ENCODE measurements at regions not wholly inside any gene's neighbourhood (a gene's known extent, or its start where the extent isn't known, plus 50 kb on each side); places are given as distances from the start of the nearest gene placed in this dataset.

DNA sequence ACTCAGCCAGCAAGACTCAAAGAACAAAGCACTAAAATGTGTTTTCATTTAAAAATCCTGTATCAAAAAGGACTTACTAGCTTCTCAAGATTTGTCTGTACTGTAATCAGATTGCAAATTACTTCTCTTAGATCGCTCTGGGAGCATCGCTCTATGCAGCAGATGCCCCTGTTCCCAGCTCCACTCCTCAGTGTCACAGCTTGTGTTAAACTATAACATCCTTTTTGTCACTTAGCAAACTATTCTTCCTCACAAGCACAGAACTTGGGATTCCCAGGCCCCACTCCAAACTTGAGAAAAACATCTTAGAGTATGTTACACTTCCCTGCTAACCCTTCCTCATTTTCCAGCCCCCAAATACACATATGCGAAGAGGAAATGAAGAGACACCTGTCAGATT is 85.1 kb upstream of the CHRM3 start:
- no peak for TF ChIP-seq POLR2AphosphoS5 (IDR thresholded peaks at IDR 0.05; ENCODE audit: low read depth, low read length)
- TF ChIP-seq PAX5 (IDR thresholded peaks at IDR 0.05; ENCODE audit: insufficient read depth, low read length, severe bottlenecking), result no peak
- TF ChIP-seq TAF1 (IDR thresholded peaks at IDR 0.05; ENCODE audit: low read depth, low read length), result no peak
- TF ChIP-seq POU2F2 (IDR thresholded peaks at IDR 0.05; ENCODE audit: low read depth, low read length), result no peak
- no peak for TF ChIP-seq SPI1 (IDR thresholded peaks at IDR 0.05; ENCODE audit: low read depth, low read length)
- no peak for TF ChIP-seq POLR2A (IDR thresholded peaks at IDR 0.05; ENCODE audit: low read depth, low read length)
- no peak for DNase-seq (ENCODE audit: insufficient read length, low spot score)
- FAIRE-seq, result no peak

DNA sequence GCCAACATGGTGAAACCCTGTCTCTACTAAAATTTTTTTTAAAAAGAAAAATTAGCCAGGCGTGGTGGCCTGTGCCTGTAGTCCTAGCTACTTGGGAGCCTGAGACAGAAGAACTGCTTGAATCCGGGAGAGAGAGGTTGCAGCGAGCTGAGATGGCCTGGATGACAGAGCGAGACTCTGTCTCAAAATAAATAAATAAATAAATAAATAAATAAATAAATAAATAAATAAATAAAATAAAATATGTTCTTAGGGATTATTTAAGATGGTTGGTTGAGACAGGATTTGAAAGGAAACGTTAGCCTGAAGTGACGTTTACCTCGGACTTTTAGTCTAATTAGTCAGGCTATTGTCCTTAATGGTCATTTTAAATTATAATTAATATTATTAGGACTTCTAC is 88.5 kb upstream of the CHRM3 start:
- no peak for TF ChIP-seq TAF1 (IDR thresholded peaks at IDR 0.05; ENCODE audit: low read depth, low read length)
- TF ChIP-seq POLR2AphosphoS5 (IDR thresholded peaks at IDR 0.05; ENCODE audit: low read depth, low read length), result no peak
- no peak for TF ChIP-seq PAX5 (IDR thresholded peaks at IDR 0.05; ENCODE audit: insufficient read depth, low read length, severe bottlenecking)
- no peak for TF ChIP-seq POLR2A (IDR thresholded peaks at IDR 0.05; ENCODE audit: low read depth, low read length)
- no peak for TF ChIP-seq SPI1 (IDR thresholded peaks at IDR 0.05; ENCODE audit: low read depth, low read length)
- no peak for TF ChIP-seq POU2F2 (IDR thresholded peaks at IDR 0.05; ENCODE audit: low read depth, low read length)
- no peak for FAIRE-seq
- no peak for DNase-seq (ENCODE audit: insufficient read length, low spot score)

DNA sequence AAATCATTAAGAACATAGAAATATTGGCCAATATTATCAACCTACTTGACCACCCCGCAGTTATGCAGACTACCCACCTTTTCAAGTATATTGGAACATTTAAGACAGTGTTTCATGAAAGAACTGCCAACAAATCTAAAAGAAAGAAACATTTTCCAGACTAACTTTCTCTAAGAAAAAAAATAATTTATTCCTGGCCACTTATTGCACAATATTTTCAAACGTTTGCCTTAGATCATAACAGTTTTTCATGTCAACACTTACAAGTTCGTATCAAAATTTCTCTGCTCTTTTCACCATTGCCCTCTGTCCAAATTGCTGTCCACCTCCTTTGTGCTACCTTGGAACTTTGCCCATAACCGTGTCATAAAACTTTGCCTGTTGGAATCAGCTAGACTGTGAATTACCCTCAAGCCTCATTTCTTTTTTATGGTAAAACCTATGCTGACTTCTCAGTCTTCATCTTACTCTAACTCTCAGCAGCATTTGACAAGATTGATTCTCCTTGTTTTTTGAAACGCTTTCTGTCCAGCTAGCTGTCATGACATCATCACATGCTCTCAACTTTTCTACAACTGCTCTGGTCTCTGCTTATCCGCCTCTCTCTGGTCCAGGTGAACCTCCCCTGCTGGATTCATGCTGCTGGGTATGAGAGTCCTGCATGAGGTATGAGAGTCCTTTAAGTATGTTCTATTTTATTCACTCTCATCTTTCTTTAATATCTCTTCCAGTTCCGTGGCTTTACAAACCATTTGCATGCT is 92.8 kb upstream of the CHRM3 start:
- DNase-seq (ENCODE audit: insufficient read length, low spot score) (no peak), FAIRE-seq (no peak)
- no peak for TF ChIP-seq PAX5 (IDR thresholded peaks at IDR 0.05; ENCODE audit: insufficient read depth, low read length, severe bottlenecking)
- TF ChIP-seq POU2F2 (IDR thresholded peaks at IDR 0.05; ENCODE audit: low read depth, low read length), result no peak
- TF ChIP-seq TAF1 (IDR thresholded peaks at IDR 0.05; ENCODE audit: low read depth, low read length), result no peak
- no peak for TF ChIP-seq POLR2AphosphoS5 (IDR thresholded peaks at IDR 0.05; ENCODE audit: low read depth, low read length)
- no peak for TF ChIP-seq POLR2A (IDR thresholded peaks at IDR 0.05; ENCODE audit: low read depth, low read length)
- TF ChIP-seq SPI1 (IDR thresholded peaks at IDR 0.05; ENCODE audit: low read depth, low read length), result no peak

DNA sequence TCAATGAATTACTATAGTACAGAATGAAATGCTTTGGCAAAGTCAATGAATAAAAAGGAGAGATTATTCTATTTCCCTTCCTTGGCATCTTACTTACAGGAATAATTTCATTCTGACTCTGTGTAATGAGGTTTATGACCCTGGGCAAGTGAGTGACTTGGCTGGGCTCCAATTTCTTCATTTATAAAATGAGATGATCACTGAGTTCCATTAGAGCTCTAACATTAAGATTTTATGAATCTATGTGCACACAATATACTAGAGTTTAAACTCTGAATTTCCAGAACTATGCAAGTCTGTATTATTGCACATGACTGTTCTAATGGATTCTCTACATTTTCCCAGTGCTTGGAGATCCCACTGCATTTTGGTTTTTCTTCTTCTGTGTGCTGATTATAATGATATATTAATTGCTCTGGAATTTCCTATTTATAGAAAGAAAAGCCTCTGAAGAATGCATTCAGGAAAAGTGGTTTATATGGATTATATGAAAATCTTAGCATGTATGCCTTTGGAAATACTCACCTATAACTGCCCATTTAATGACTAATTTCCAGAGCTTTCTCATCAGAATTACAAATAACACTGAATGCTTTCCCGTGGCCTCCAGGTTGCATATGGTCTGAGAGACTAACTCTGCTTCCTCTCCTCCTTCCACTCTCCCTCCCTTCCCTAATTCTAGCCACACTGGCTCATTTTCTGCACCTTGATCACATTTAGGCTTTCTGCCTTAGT is 97.4 kb upstream of the CHRM3 start:
- DNase-seq (ENCODE audit: insufficient read length, low spot score) (no peak), FAIRE-seq (no peak)
- TF ChIP-seq POLR2A (IDR thresholded peaks at IDR 0.05; ENCODE audit: low read depth, low read length), result no peak
- no peak for TF ChIP-seq SPI1 (IDR thresholded peaks at IDR 0.05; ENCODE audit: low read depth, low read length)

DNA sequence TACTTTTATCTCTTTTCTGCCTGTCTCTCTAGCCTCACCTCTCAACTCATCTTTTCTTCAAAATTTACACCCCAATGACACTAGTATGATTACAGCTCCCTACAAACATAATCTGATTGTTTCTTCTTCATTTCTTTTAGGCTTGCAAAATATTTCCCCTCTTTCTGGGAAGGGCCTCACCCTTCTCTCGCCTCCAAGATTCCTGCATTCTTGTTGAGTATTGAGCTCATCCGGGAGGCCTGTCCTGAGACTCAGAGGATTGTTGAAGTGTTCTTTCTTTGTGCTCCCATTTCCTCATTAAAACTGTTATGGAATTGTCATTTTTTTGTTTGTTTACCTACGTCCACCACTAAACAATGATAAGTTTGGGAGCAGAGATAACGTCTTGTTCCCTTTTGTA is 99.1 kb upstream of the CHRM3 start:
- no peak for TF ChIP-seq PAX5 (IDR thresholded peaks at IDR 0.05; ENCODE audit: insufficient read depth, low read length, severe bottlenecking)
- no peak for TF ChIP-seq POLR2A (IDR thresholded peaks at IDR 0.05; ENCODE audit: low read depth, low read length)
- no peak for TF ChIP-seq SPI1 (IDR thresholded peaks at IDR 0.05; ENCODE audit: low read depth, low read length)
- TF ChIP-seq POU2F2 (IDR thresholded peaks at IDR 0.05; ENCODE audit: low read depth, low read length), result no peak
- TF ChIP-seq TAF1 (IDR thresholded peaks at IDR 0.05; ENCODE audit: low read depth, low read length), result no peak
- TF ChIP-seq POLR2AphosphoS5 (IDR thresholded peaks at IDR 0.05; ENCODE audit: low read depth, low read length), result no peak
- FAIRE-seq (no peak), DNase-seq (ENCODE audit: insufficient read length, low spot score) (no peak)

DNA sequence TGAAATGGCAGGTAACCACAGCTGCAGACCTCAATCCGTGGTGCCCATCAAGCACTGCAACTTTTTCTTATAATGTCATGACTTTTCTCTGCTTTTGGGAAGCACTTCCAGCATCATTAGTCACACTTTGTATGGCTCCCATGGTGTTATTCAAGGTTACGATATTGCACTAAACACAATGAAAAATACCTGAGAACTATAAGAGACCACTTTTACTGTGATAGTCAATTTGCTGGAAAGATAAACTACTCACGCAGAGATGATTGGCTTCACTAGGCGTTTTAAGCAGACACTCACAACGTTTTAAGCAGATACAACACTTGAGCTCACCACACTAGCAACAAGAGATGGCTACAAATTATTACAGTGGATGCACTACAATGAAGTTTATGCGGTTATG is 103.2 kb upstream of the CHRM3 start:
- TF ChIP-seq POU2F2 (IDR thresholded peaks at IDR 0.05; ENCODE audit: low read depth, low read length), result no peak
- TF ChIP-seq PAX5 (IDR thresholded peaks at IDR 0.05; ENCODE audit: insufficient read depth, low read length, severe bottlenecking), result no peak
- TF ChIP-seq POLR2AphosphoS5 (IDR thresholded peaks at IDR 0.05; ENCODE audit: low read depth, low read length), result no peak
- TF ChIP-seq TAF1 (IDR thresholded peaks at IDR 0.05; ENCODE audit: low read depth, low read length), result no peak
- no peak for TF ChIP-seq POLR2A (IDR thresholded peaks at IDR 0.05; ENCODE audit: low read depth, low read length)
- TF ChIP-seq SPI1 (IDR thresholded peaks at IDR 0.05; ENCODE audit: low read depth, low read length), result no peak
- DNase-seq (ENCODE audit: insufficient read length, low spot score) (no peak), FAIRE-seq (no peak)

DNA sequence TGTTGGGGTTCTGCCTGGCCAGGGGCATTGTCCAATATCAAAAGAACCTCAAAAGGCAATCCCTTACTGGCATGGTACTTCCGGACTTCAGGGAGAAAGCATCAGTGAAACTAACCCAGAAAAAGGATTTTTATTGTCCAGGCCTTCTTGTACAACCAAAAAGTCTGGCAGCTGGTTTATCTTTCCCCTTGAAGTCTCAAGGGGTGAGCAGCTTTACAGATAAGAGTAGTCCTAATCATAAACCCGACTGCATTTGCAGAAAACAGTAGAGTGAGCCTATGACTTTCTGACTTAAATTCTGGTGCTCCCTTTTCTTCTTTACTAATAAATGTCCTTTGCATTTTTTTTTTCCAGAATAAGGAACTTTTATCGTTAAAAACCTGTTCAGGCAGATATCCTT is 104.0 kb upstream of the CHRM3 start:
- DNase-seq (ENCODE audit: insufficient read length, low spot score), result no peak
- FAIRE-seq, result no peak
- TF ChIP-seq TAF1 (IDR thresholded peaks at IDR 0.05; ENCODE audit: low read depth, low read length), result no peak
- TF ChIP-seq SPI1 (IDR thresholded peaks at IDR 0.05; ENCODE audit: low read depth, low read length), result no peak
- no peak for TF ChIP-seq POLR2AphosphoS5 (IDR thresholded peaks at IDR 0.05; ENCODE audit: low read depth, low read length)
- no peak for TF ChIP-seq POU2F2 (IDR thresholded peaks at IDR 0.05; ENCODE audit: low read depth, low read length)
- no peak for TF ChIP-seq POLR2A (IDR thresholded peaks at IDR 0.05; ENCODE audit: low read depth, low read length)
- no peak for TF ChIP-seq PAX5 (IDR thresholded peaks at IDR 0.05; ENCODE audit: insufficient read depth, low read length, severe bottlenecking)

DNA sequence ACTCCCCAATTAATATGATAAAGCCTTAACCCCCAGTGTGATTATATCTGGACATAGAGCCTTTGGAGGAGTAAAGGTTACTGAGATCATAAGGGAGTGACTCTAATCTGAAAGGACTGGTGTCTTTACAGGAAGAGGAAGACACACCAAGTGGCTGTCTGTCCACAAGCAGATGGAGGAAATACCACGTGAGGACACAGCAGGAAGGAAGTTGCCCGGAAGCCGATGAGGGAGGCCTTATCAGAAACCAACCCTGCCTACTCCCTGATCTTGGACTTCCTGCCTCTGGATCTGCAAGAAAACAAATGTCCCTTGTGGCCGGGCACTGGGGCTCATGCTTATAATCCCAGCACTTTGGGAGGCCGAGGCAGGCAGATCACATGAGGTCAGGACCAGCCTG is 110.3 kb upstream of the CHRM3 start:
- no peak for TF ChIP-seq TAF1 (IDR thresholded peaks at IDR 0.05; ENCODE audit: low read depth, low read length)
- TF ChIP-seq PAX5 (IDR thresholded peaks at IDR 0.05; ENCODE audit: insufficient read depth, low read length, severe bottlenecking), result no peak
- no peak for TF ChIP-seq SPI1 (IDR thresholded peaks at IDR 0.05; ENCODE audit: low read depth, low read length)
- TF ChIP-seq POLR2A (IDR thresholded peaks at IDR 0.05; ENCODE audit: low read depth, low read length), result no peak
- TF ChIP-seq POU2F2 (IDR thresholded peaks at IDR 0.05; ENCODE audit: low read depth, low read length), result no peak
- no peak for TF ChIP-seq POLR2AphosphoS5 (IDR thresholded peaks at IDR 0.05; ENCODE audit: low read depth, low read length)
- DNase-seq (ENCODE audit: insufficient read length, low spot score) (no peak), FAIRE-seq (no peak)

DNA sequence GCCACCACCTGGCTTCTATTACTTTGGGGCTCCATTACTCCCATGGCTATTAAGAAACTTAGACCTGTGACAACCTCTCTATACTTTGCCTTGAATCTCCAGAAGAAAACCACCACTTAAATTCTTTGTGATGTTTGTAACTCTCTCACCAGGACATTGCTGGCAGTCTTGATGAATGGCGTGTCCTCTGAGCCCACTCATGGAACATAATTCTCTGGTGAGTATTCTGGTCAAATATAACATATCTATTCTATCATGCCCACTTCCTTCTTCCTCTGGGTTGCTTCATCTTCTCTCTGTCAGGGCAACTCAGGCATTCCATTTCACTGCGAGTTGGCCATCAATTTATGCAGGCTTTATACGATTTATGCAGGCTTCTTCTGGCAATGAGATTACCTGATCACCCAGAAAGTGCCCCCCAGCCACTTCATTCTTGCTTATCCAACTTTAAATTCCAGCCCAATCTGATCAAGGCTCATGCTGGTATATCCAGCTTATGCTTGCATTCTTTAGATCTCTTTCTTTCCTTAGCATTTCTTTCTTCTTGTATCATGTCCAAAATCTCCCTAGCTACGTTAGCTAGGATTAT is 112.0 kb upstream of the CHRM3 start:
- FAIRE-seq (no peak), DNase-seq (ENCODE audit: insufficient read length, low spot score) (no peak)
- no peak for TF ChIP-seq POLR2AphosphoS5 (IDR thresholded peaks at IDR 0.05; ENCODE audit: low read depth, low read length)
- TF ChIP-seq SPI1 (IDR thresholded peaks at IDR 0.05; ENCODE audit: low read depth, low read length), result no peak
- TF ChIP-seq POU2F2 (IDR thresholded peaks at IDR 0.05; ENCODE audit: low read depth, low read length), result no peak
- TF ChIP-seq PAX5 (IDR thresholded peaks at IDR 0.05; ENCODE audit: insufficient read depth, low read length, severe bottlenecking), result no peak
- TF ChIP-seq POLR2A (IDR thresholded peaks at IDR 0.05; ENCODE audit: low read depth, low read length), result no peak
- TF ChIP-seq TAF1 (IDR thresholded peaks at IDR 0.05; ENCODE audit: low read depth, low read length), result no peak

Measured in GM12891 (cell line).